ENCODE measurements at regions not wholly inside any gene's neighbourhood (a gene's known extent, or its start where the extent isn't known, plus 50 kb on each side); places are given as distances from the start of the nearest gene placed in this dataset.

DNA sequence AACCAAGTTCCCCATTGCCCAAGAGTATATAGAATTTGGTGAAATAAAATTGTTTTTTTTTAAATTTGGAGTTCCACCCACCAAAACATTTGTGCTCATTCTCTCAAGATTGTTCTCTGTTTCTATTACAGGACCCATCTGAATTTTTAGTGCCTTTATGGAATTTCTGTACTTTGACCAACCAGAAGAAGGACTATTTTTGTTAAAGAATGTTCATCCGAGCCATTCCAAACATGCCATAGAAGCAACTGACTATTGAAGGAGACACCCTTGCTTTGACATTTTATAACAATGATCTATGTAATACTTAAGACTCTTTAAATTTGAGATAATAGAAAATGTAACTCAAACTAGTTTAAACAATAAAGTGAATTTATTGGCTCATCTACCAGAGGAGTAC lies 655.7 kb upstream of the ADAMTS5 start:
- TF ChIP-seq CTCF (conservative IDR thresholded peaks at IDR 0.05; ENCODE audit: low read length) (no peak), EZH2phosphoT487 (IDR thresholded peaks at IDR 0.05; ENCODE audit: borderline replicate concordance) (no peak)
- H3K79me2 ChIP-seq (ENCODE audit: insufficient read depth, low read length) = no peaks in the 10 kb centered on the region
- H3K9ac ChIP-seq (ENCODE audit: low read depth, low read length, poor library complexity, severe bottlenecking) = no peak overlapping the region
- H4K20me1 ChIP-seq (ENCODE audit: insufficient read depth, low read length, poor library complexity, severe bottlenecking) = no peaks in the 10 kb centered on the region
- no peaks in the 10 kb centered on the region for H3F3A ChIP-seq (ENCODE audit: low read depth)
- H3K9me2 ChIP-seq (replicated peaks; ENCODE audit: low read depth, low read length) = no peaks in the 10 kb centered on the region
- H3K9me3 ChIP-seq (ENCODE audit: insufficient read depth, low read depth, low read length) = no peaks in the 10 kb centered on the region
- no peak overlapping the region for H3K4me2 ChIP-seq (ENCODE audit: low read depth, low read length, poor library complexity, severe bottlenecking)
- H3K27me3 ChIP-seq (ENCODE audit: insufficient read depth, low read length, poor library complexity, severe bottlenecking) = no peaks in the 10 kb centered on the region
- H3K36me3 ChIP-seq (ENCODE audit: insufficient read depth, low read length) = no peaks in the 10 kb centered on the region
- H3K4me3 ChIP-seq (ENCODE audit: low read length, poor library complexity, severe bottlenecking) = no peak overlapping the region
- no peak overlapping the region for H2AFZ ChIP-seq (ENCODE audit: low read length)
- no peaks in the 10 kb centered on the region for H3K4me1 ChIP-seq (ENCODE audit: insufficient read depth, low read length, poor library complexity, severe bottlenecking)

- Histone ChIP-seq H3F3A (ENCODE audit: low read depth) (no peaks in the 10 kb centered on the region), H3K4me3 (ENCODE audit: low read length, poor library complexity, severe bottlenecking) (no peak overlapping the region), H3K4me1 (ENCODE audit: insufficient read depth, low read length, poor library complexity, severe bottlenecking) (no peaks in the 10 kb centered on the region), H3K27me3 (ENCODE audit: insufficient read depth, low read length, poor library complexity, severe bottlenecking) (no peaks in the 10 kb centered on the region), H3K9ac (ENCODE audit: low read depth, low read length, poor library complexity, severe bottlenecking) (no peak overlapping the region), H3K36me3 (ENCODE audit: insufficient read depth, low read length) (no peaks in the 10 kb centered on the region), H4K20me1 (ENCODE audit: insufficient read depth, low read length, poor library complexity, severe bottlenecking) (no peaks in the 10 kb centered on the region), H3K79me2 (ENCODE audit: insufficient read depth, low read length) (no peaks in the 10 kb centered on the region), H3K4me2 (ENCODE audit: low read depth, low read length, poor library complexity, severe bottlenecking) (no peak overlapping the region), H2AFZ (ENCODE audit: low read length) (no peak overlapping the region), H3K9me2 (replicated peaks; ENCODE audit: low read depth, low read length) (no peaks in the 10 kb centered on the region), H3K9me3 (ENCODE audit: insufficient read depth, low read depth, low read length) (peaks cover 4% of the 10 kb centered on the region; the same call in 1 of the 2 replicates)
- TF ChIP-seq EZH2phosphoT487 (IDR thresholded peaks at IDR 0.05; ENCODE audit: borderline replicate concordance) (no peak), CTCF (conservative IDR thresholded peaks at IDR 0.05; ENCODE audit: low read length) (no peak)
These were observed 647.3 kb upstream of the ADAMTS5 start for GRCh38 chr21:27614231-27614630.

DNA sequence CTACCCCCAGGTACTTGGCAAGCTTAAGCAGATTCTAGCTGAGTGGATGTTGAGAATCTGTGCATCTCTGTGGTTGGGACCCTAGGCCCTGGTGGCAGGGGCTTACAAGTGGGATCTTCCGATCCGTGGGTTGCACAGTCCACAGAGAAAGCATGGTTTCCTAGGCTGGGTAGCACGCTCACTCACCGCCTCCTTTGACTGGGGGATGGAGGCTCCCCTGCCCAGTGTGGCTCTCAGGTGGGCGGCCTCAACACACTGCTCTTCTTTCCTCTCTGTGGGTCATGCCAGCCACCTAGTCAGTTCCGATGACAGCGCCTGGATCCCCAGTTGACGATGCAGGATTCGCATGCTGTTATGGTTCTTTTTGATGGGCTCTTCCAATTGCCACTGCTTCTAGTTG lies 639.5 kb upstream of the ADAMTS5 start:
- Histone ChIP-seq H3K4me2 (ENCODE audit: low read depth, low read length, poor library complexity, severe bottlenecking) (no peak overlapping the region), H2AFZ (ENCODE audit: low read length) (no peak overlapping the region), H3K9me3 (ENCODE audit: insufficient read depth, low read depth, low read length) (no peaks in the 10 kb centered on the region; the same call in 1 of the 2 replicates), H3K4me3 (ENCODE audit: low read length, poor library complexity, severe bottlenecking) (no peak overlapping the region), H3K36me3 (ENCODE audit: insufficient read depth, low read length) (no peaks in the 10 kb centered on the region), H3K79me2 (ENCODE audit: insufficient read depth, low read length) (no peaks in the 10 kb centered on the region), H3K9me2 (replicated peaks; ENCODE audit: low read depth, low read length) (no peaks in the 10 kb centered on the region), H3F3A (ENCODE audit: low read depth) (no peaks in the 10 kb centered on the region), H3K9ac (ENCODE audit: low read depth, low read length, poor library complexity, severe bottlenecking) (no peak overlapping the region), H4K20me1 (ENCODE audit: insufficient read depth, low read length, poor library complexity, severe bottlenecking) (no peaks in the 10 kb centered on the region), H3K4me1 (ENCODE audit: insufficient read depth, low read length, poor library complexity, severe bottlenecking) (no peaks in the 10 kb centered on the region), H3K27me3 (ENCODE audit: insufficient read depth, low read length, poor library complexity, severe bottlenecking) (no peaks in the 10 kb centered on the region)
- TF ChIP-seq CTCF (conservative IDR thresholded peaks at IDR 0.05; ENCODE audit: low read length) (no peak), EZH2phosphoT487 (IDR thresholded peaks at IDR 0.05; ENCODE audit: borderline replicate concordance) (no peak)

All from Loucy (cell line).